ENCODE measurements at regions not wholly inside any gene's neighbourhood (a gene's known extent, or its start where the extent isn't known, plus 50 kb on each side); places are given as distances from the start of the nearest gene placed in this dataset.

- TF ChIP-seq, protein P1, sequence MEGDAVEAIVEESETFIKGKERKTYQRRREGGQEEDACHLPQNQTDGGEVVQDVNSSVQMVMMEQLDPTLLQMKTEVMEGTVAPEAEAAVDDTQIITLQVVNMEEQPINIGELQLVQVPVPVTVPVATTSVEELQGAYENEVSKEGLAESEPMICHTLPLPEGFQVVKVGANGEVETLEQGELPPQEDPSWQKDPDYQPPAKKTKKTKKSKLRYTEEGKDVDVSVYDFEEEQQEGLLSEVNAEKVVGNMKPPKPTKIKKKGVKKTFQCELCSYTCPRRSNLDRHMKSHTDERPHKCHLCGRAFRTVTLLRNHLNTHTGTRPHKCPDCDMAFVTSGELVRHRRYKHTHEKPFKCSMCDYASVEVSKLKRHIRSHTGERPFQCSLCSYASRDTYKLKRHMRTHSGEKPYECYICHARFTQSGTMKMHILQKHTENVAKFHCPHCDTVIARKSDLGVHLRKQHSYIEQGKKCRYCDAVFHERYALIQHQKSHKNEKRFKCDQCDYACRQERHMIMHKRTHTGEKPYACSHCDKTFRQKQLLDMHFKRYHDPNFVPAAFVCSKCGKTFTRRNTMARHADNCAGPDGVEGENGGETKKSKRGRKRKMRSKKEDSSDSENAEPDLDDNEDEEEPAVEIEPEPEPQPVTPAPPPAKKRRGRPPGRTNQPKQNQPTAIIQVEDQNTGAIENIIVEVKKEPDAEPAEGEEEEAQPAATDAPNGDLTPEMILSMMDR (IDR thresholded peaks at IDR 0.05) = no peak
- TF ChIP-seq POLR2A (IDR thresholded peaks at IDR 0.05) = no peak
Observed at GRCh38 chr10:131737543-131738395, 163.0 kb upstream of the PPP2R2D start.
